HUES6 (cell line): ENCODE measurements at regions not wholly inside any gene's neighbourhood (a gene's known extent, or its start where the extent isn't known, plus 50 kb on each side); places are given as distances from the start of the nearest gene placed in this dataset.

Experiments used
- H3K27ac ChIP-seq: 2 replicates; pipeline ENCODE4 v1.7.0; 2013; ENCODE audit warnings: low read depth, mild to moderate bottlenecking, low read length, inconsistent platforms
- H3K27me3 ChIP-seq: 2 replicates; pipeline ENCODE4 v1.6.1; 2013; ENCODE audit warnings: low read length; ENCODE audit not compliant: control insufficient read depth, insufficient read depth
- H3K36me3 ChIP-seq: 2 replicates; pipeline ENCODE4 v1.6.1; 2013; ENCODE audit warnings: low read length; ENCODE audit not compliant: control insufficient read depth, insufficient read depth
- H3K4me1 ChIP-seq: 2 replicates; pipeline ENCODE4 v1.6.1; 2013; ENCODE audit warnings: low read length; ENCODE audit not compliant: control insufficient read depth, insufficient read depth
- H3K4me3 ChIP-seq: 2 replicates; pipeline ENCODE4 v1.5.1; 2013; ENCODE audit warnings: low read depth, low read length
- H3K9ac ChIP-seq: one replicate; pipeline ENCODE4 v1.6.1; 2013; ENCODE audit warnings: mild to moderate bottlenecking, low read length
- H3K9me3 ChIP-seq: 2 replicates; pipeline ENCODE4 v1.6.1; 2013; ENCODE audit warnings: low read depth, low read length; ENCODE audit not compliant: control insufficient read depth, insufficient read depth

DNA sequence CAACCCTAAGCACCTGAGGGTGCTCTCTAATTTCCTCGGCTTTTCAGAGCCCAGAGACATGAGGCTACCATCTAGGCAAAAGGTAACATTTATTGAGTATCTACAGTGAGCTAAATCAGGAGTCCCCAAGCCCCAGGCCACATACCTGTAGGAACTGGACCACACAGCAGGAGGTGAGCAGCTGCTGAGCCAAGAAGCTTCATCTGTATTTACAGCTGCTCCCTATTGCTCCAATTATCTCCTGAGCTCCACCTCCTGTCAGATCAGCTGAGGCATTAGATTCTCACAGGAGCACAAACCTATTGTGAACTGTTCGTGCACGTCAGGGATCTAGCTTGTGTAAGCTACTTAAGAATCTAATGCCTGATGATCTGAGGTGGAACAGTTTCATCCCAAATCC is 70.2 kb downstream of the RND3 start:
- Histone ChIP-seq H3K27ac (no peak overlapping the region), H3K27me3 (no peaks in the 10 kb centered on the region), H3K4me3 (no peak overlapping the region), H3K4me1 (no peaks in the 10 kb centered on the region), H3K9me3 (0 out of 2 replicates have a peak, but pooled peaks cover 5% of the 10 kb centered on the region), H3K9ac (no peak overlapping the region), H3K36me3 (no peaks in the 10 kb centered on the region)

DNA sequence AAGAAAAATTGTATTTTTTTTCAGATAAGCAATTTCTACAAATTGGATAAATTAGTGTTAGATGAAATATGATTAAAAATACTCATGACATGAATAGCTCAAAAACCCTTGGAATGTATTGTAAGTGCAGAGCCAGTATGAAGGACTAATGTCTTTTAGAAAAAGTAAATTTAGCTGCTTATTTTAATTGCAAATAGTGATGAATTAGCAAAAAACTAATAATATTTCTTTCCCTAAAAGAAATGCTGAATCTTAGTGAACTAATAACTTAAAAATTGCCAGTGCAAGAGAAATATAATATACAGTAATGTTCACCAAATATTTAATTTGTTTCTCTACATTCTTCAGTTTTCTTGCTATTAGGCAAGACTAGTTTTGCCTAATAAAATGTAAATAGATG is 72.4 kb downstream of the RND3 start:
- Histone ChIP-seq H3K4me1 (peaks cover 15% of the 10 kb centered on the region), H3K36me3 (no peaks in the 10 kb centered on the region), H3K4me3 (no peak overlapping the region), H3K27me3 (no peaks in the 10 kb centered on the region), H3K9ac (no peak overlapping the region), H3K27ac (no peak overlapping the region), H3K9me3 (0 out of 2 replicates have a peak, but pooled peaks cover 5% of the 10 kb centered on the region)

DNA sequence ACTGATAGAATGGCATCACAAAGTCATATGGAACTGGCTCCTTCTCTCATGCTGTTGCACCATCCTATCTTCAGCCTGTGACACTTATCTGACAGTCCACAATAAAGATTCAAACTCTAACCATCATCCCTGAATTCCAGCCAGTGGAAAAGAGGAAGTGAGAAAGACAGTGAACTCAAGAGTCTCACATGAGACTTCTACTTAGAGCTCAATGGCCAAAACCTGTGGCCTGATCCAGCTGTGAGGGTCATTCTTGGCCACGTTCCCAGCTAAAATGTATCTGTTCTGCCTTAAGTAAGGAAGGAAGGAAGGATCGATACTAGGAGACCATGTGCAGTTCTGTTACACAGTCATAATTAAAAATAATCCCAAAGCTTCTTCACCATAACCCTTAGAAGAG is 73.6 kb downstream of the RND3 start:
- no peaks in the 10 kb centered on the region for H3K27me3 ChIP-seq
- H3K36me3 ChIP-seq, result no peaks in the 10 kb centered on the region
- no peak overlapping the region for H3K27ac ChIP-seq
- H3K4me3 ChIP-seq, result no peak overlapping the region
- H3K9me3 ChIP-seq, result 0 out of 2 replicates have a peak, but pooled peaks cover 5% of the 10 kb centered on the region
- no peak overlapping the region for H3K9ac ChIP-seq
- peaks cover 15% of the 10 kb centered on the region for H3K4me1 ChIP-seq

DNA sequence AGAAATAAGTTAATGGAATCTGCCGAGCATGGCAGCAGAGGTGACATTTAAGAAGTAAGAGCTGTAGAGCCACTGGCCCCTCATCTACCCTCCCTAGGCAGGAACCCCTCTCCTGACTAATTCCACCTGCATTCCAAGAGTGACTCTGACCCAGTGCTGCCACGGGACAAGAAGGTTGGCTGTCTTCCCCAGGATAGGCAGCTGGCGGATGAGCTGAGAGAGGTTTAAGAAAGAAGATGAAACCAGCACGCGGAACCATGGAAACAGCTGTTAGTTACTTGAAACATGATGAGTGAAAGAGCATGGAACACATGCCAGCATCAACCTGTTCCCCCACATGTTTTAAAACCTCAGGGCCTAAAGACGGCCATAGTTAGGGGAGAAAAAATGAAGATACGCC is 74.1 kb downstream of the RND3 start:
- Histone ChIP-seq H3K36me3 (no peaks in the 10 kb centered on the region), H3K9me3 (0 out of 2 replicates have a peak, but pooled peaks cover 5% of the 10 kb centered on the region), H3K4me3 (no peak overlapping the region), H3K4me1 (peaks cover 15% of the 10 kb centered on the region), H3K9ac (no peak overlapping the region), H3K27me3 (no peaks in the 10 kb centered on the region), H3K27ac (no peak overlapping the region)

DNA sequence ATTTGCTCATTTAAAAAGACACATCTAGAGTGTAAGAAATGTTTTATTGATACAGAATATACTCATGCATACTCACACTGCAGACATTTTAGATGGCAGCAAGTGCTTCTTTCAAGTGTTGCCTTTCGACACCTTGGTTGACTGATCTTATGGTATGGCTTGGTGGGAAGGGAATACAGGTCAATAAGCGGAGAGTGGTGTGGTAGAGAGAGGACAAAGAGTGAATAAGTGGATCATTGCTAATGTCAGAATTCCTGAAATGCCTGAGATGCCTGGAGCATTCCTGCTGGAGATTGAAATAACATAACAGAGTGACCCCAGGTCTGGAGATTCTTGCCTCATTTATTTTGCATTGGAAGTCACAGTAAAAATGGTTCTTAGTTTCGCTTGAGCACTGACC is 76.7 kb downstream of the RND3 start:
- H3K27ac ChIP-seq, result peak overlapping the region; percentile 72; the same call in 1 of the 2 replicates
- H3K9me3 ChIP-seq, result no peaks in the 10 kb centered on the region
- H3K27me3 ChIP-seq, result no peaks in the 10 kb centered on the region
- H3K9ac ChIP-seq, result no peak overlapping the region
- no peak overlapping the region for H3K4me3 ChIP-seq
- no peaks in the 10 kb centered on the region for H3K36me3 ChIP-seq
- H3K4me1 ChIP-seq, result peaks cover 15% of the 10 kb centered on the region

- H3K4me1 ChIP-seq, result peaks cover 15% of the 10 kb centered on the region
Observed at GRCh38 chr2:150409196-150409595, 78.3 kb downstream of the RND3 start.

DNA sequence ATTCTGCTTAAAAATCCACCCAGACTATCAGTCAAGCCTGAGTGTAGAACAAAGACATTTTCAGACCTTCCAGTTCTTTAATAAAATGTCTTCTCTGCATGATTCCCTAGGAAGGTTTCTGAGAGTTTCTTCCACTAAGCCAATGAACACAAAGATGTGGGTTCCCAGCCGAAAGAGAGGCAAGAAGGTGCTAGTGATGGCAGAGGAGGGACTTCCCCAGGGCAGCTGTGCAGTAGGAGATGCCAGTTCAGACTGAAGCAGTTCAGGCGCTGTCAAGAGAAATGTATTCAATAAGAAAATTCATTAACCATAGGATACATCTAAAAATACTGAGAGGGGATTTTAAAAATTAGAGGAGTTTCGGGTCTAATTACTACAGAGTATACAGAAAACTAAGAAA is 83.3 kb downstream of the RND3 start:
- H3K36me3 ChIP-seq, result no peaks in the 10 kb centered on the region
- H3K27me3 ChIP-seq, result no peaks in the 10 kb centered on the region
- H3K27ac ChIP-seq, result no peak overlapping the region
- H3K4me1 ChIP-seq, result no peaks in the 10 kb centered on the region; the same call in 1 of the 2 replicates
- H3K9me3 ChIP-seq, result no peaks in the 10 kb centered on the region
- H3K4me3 ChIP-seq, result no peak overlapping the region
- no peak overlapping the region for H3K9ac ChIP-seq

More at GRCh38 chr2:150409196-150409595, 78.3 kb downstream of the RND3 start:
- H3K27ac ChIP-seq, result no peak overlapping the region
- no peaks in the 10 kb centered on the region for H3K36me3 ChIP-seq
- H3K27me3 ChIP-seq, result no peaks in the 10 kb centered on the region
- H3K4me3 ChIP-seq, result no peak overlapping the region
- no peaks in the 10 kb centered on the region for H3K9me3 ChIP-seq
- no peak overlapping the region for H3K9ac ChIP-seq

- H3K27ac ChIP-seq, result no peak overlapping the region
- H3K9ac ChIP-seq, result no peak overlapping the region
- no peak overlapping the region for H3K4me3 ChIP-seq
- H3K27me3 ChIP-seq, result no peaks in the 10 kb centered on the region
- H3K36me3 ChIP-seq, result no peaks in the 10 kb centered on the region
- H3K4me1 ChIP-seq, result no peaks in the 10 kb centered on the region; the same call in 1 of the 2 replicates
- no peaks in the 10 kb centered on the region for H3K9me3 ChIP-seq
Observed at GRCh38 chr2:150403457-150403856, 84.0 kb downstream of the RND3 start.

DNA sequence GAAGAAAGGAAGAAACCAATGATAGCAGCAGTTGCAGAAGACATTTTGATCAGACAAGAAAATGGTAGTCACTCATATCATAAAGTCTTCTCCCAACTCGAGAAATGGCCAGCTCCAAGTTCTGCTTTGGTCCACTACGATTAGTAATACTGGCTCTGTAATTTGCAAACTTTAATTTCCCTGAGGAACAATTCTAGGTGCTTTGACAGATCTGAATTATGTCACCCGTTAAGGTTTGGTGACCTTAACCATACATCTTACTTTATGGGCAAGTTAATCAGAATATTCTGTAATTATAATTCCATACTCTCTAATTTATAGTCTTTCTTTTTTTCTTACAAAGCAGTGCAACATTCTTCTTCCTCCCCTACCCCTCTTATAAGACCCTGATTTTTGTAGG is 84.5 kb downstream of the RND3 start:
- Histone ChIP-seq H3K36me3 (no peaks in the 10 kb centered on the region), H3K9me3 (no peaks in the 10 kb centered on the region), H3K4me3 (no peak overlapping the region), H3K9ac (no peak overlapping the region), H3K4me1 (no peaks in the 10 kb centered on the region; the same call in 1 of the 2 replicates), H3K27me3 (no peaks in the 10 kb centered on the region), H3K27ac (no peak overlapping the region)

DNA sequence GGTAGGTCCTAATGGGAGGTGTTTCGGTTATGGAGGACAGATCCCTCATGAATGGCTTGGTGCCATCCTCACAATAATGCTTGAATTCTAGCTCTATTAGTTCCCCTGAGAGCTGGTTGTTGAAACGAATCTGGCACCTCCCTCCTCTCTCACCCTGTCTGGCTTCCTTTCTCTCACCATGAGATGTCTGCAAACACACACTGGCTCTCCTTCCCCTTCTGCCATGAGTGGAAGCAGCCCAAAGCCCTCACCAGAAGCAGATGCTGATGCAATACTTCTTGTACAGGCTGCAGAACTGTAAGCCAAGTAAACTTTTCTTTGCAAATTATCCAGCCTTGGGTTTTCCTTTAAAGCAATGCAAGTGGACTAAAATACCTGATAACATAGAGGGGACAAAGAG is 86.6 kb downstream of the RND3 start:
- no peaks in the 10 kb centered on the region for H3K36me3 ChIP-seq
- no peak overlapping the region for H3K9ac ChIP-seq
- H3K27ac ChIP-seq, result no peak overlapping the region
- no peaks in the 10 kb centered on the region for H3K4me1 ChIP-seq
- H3K9me3 ChIP-seq, result no peaks in the 10 kb centered on the region
- H3K4me3 ChIP-seq, result no peak overlapping the region
- no peaks in the 10 kb centered on the region for H3K27me3 ChIP-seq

DNA sequence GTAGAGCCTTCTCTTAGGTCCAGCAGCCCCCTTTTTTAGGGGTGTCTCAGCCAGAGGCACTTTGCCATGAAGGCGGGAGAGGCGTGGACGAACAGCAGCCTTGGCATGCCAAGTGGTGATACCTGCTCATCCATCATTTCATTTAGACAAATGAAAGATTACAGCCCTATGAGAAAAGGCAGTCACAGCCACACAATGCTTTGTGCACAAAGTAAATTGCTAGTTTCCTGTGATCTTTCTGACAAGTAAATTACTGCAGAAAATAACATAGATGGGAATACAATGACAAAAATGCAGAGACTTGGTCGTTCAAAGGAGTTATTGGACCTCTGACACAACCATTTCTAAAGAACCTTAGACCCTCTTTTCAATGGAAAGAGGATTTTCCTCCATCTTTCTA is 94.9 kb downstream of the RND3 start:
- no peak overlapping the region for H3K9ac ChIP-seq
- H3K27me3 ChIP-seq, result no peaks in the 10 kb centered on the region
- no peak overlapping the region for H3K27ac ChIP-seq
- H3K4me1 ChIP-seq, result no peaks in the 10 kb centered on the region
- H3K4me3 ChIP-seq, result no peak overlapping the region
- H3K36me3 ChIP-seq, result no peaks in the 10 kb centered on the region
- H3K9me3 ChIP-seq, result 0 out of 2 replicates have a peak, but pooled peaks cover under 1% of the 10 kb centered on the region

DNA sequence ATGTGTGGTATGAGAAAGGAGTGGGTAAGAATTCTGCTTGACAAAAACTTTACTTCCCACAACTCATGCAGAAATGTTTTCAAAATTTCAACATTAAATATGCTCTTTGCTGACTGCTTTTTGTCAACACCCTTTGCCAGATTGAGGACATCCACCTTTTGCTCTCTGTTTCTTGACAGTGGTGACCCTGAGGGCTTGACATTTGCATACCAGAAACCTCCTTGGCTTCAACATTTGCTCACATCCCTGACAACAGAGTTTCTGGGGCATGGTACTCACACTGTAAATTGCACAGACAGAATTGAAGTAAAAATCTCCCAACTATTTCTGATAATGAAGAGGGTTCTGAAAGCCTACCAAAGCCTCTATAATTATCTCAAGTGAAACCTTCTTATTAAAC is 95.7 kb downstream of the RND3 start:
- no peak overlapping the region for H3K27ac ChIP-seq
- no peaks in the 10 kb centered on the region for H3K4me1 ChIP-seq

More for the DNA sequence above, 95.7 kb downstream of the RND3 start:
- Histone ChIP-seq H3K4me3 (no peak overlapping the region), H3K9ac (no peak overlapping the region), H3K36me3 (no peaks in the 10 kb centered on the region), H3K9me3 (0 out of 2 replicates have a peak, but pooled peaks cover 3% of the 10 kb centered on the region), H3K27me3 (no peaks in the 10 kb centered on the region)
